Activated CD8-positive, alpha-beta T cell treated with anti-CD3 and anti-CD28 coated beads for 36 hours (primary cell): ENCODE measurements at regions not wholly inside any gene's neighbourhood (a gene's known extent, or its start where the extent isn't known, plus 50 kb on each side); places are given as distances from the start of the nearest gene placed in this dataset.

ENCODE experiments used
- ATAC-seq: fragments of 200-7000 bp; cut with Tn5 transposase; one replicate; pipeline ENCODE4 v1.10.0; 2021; ENCODE audit warnings: mild to moderate bottlenecking, moderate library complexity
- CTCF ChIA-PET: fragments of 350-600 bp; sonication (Branson Sonifier 250); formaldehyde crosslinking; loops from one replicate; lab custom pipeline; 2021; ENCODE audit warnings: antibody characterized with exemption; lab: Charles Lee
- POLR2A ChIA-PET: fragments of 350-600 bp; sonication (Branson Sonifier 250); formaldehyde crosslinking; loops from one replicate; lab custom pipeline; 2021; ENCODE audit warnings: antibody characterized with exemption; lab: Charles Lee
- DNase-seq: peaks from one replicate; pipeline ENCODE4 v3.0.0-alpha.2; 2020
- H3K27ac Mint-ChIP-seq: one replicate; pipeline ENCODE4 v1.8.0; 2021; ENCODE audit warnings: mild to moderate bottlenecking, mixed read lengths
- H3K27me3 Mint-ChIP-seq: one replicate; pipeline ENCODE4 v1.8.0; 2021; ENCODE audit warnings: mixed read lengths
- H3K36me3 Mint-ChIP-seq: one replicate; pipeline ENCODE4 v1.8.0; 2021; ENCODE audit warnings: low read depth, mixed read lengths
- H3K4me1 Mint-ChIP-seq: one replicate; pipeline ENCODE4 v1.8.0; 2021; ENCODE audit warnings: low read depth, mixed read lengths
- H3K4me3 Mint-ChIP-seq: one replicate; pipeline ENCODE4 v1.8.0; 2021; ENCODE audit warnings: mild to moderate bottlenecking, moderate library complexity, mixed read lengths
- H3K9me3 Mint-ChIP-seq: one replicate; pipeline ENCODE4 v1.8.0; 2021; ENCODE audit warnings: mixed read lengths
- CTCF ChIP-seq: fragments of 200-600 bp; IDR thresholded peaks from one replicate; pipeline ENCODE4 v1.8.0; 2022; ENCODE audit warnings: antibody characterized with exemption, mild to moderate bottlenecking
- intact Hi-C: fragments of 100-400 bp; cut with micrococcal nuclease; formaldehyde crosslinking; loops from one replicate; pipeline ENCODE4 v1.10.0; 2022

GRCh38 chr3:144053121-144053520, 81.5 kb downstream of the DIPK2A start:
- intact Hi-C loops: no loop called here
- Mint-ChIP-seq H3K27ac (no peak overlapping the region), H3K4me3 (no peak overlapping the region), H3K27me3 (peaks cover 3% of the 10 kb centered on the region), H3K9me3 (no peaks in the 10 kb centered on the region), H3K36me3 (no peaks in the 10 kb centered on the region), H3K4me1 (no peaks in the 10 kb centered on the region)
- ATAC-seq (no peak), DNase-seq (no peak)
- POLR2A ChIA-PET: no interaction called here
- no peak for TF ChIP-seq CTCF
- CTCF ChIA-PET: no interaction called here

GRCh38 chr3:144054766-144055165, 83.1 kb downstream of the DIPK2A start:
- no peak for TF ChIP-seq CTCF
- ChIA-PET CTCF (no interaction called here), POLR2A (no interaction called here)
- intact Hi-C loops: no loop called here
- Mint-ChIP-seq H3K4me1 (no peaks in the 10 kb centered on the region), H3K27me3 (peaks cover 3% of the 10 kb centered on the region), H3K9me3 (no peaks in the 10 kb centered on the region), H3K27ac (no peak overlapping the region), H3K36me3 (no peaks in the 10 kb centered on the region), H3K4me3 (no peak overlapping the region)
- ATAC-seq (no peak), DNase-seq (no peak)

- Mint-ChIP-seq H3K36me3 (no peaks in the 10 kb centered on the region), H3K27ac (no peak overlapping the region), H3K9me3 (no peaks in the 10 kb centered on the region), H3K4me3 (no peak overlapping the region), H3K4me1 (no peaks in the 10 kb centered on the region), H3K27me3 (peaks cover 3% of the 10 kb centered on the region)
- ChIA-PET CTCF (no interaction called here), POLR2A (no interaction called here)
- ATAC-seq: no peak
- DNase-seq: no peak
- TF ChIP-seq CTCF: no peak
- intact Hi-C loops: no loop called here
These were observed 84.0 kb downstream of the DIPK2A start for GRCh38 chr3:144055604-144056003.

- H3K9me3 Mint-ChIP-seq: no peaks in the 10 kb centered on the region
- no peak for TF ChIP-seq CTCF
- CTCF ChIA-PET: no interaction called here
- H3K36me3 Mint-ChIP-seq: no peaks in the 10 kb centered on the region
- H3K4me1 Mint-ChIP-seq: no peaks in the 10 kb centered on the region
- POLR2A ChIA-PET: no interaction called here
- no peak overlapping the region for H3K27ac Mint-ChIP-seq
- intact Hi-C loops: no loop called here
- no peak for ATAC-seq
- H3K4me3 Mint-ChIP-seq: no peak overlapping the region
- DNase-seq: no peak
- H3K27me3 Mint-ChIP-seq: peaks cover 3% of the 10 kb centered on the region
These were observed 87.1 kb downstream of the DIPK2A start for GRCh38 chr3:144058713-144059112.

- intact Hi-C loops: no loop called here
- ChIA-PET CTCF (no interaction called here), POLR2A (no interaction called here)
- Mint-ChIP-seq H3K9me3 (no peaks in the 10 kb centered on the region), H3K27me3 (peaks cover 3% of the 10 kb centered on the region), H3K4me3 (no peak overlapping the region), H3K27ac (no peak overlapping the region), H3K36me3 (no peaks in the 10 kb centered on the region), H3K4me1 (no peaks in the 10 kb centered on the region)
- no peak for TF ChIP-seq CTCF
- DNase-seq (no peak), ATAC-seq (no peak)
These were observed 87.9 kb downstream of the DIPK2A start for GRCh38 chr3:144059481-144059880.
